HCT116 (cell line): ENCODE measurements at regions not wholly inside any gene's neighbourhood (a gene's known extent, or its start where the extent isn't known, plus 50 kb on each side); places are given as distances from the start of the nearest gene placed in this dataset.
"Not testable (repeated sequence)": the region's sequence is repeated elsewhere in the genome, so short reads cannot be mapped to it uniquely, and the experiment has no call there.

Experiments used
- ATAC-seq: fragments of 200-7000 bp; cut with Tn5 transposase; 2 replicates; pipeline ENCODE4 v1.9.1; 2020; ENCODE audit warnings: mild to moderate bottlenecking, moderate library complexity
- BruUV-seq: library from RNA; stranded (reverse); fragments of 400-500 nt; replicated peaks from 2 replicates; lab custom pipeline; 2021; lab: Mats Ljungman, UMichigan
- CTCF ChIA-PET: fragments of 300-600 bp; sonication (Branson Sonifier 250); formaldehyde crosslinking; loops from one replicate; lab custom pipeline; 2021; ENCODE audit warnings: antibody characterized with exemption; lab: Charles Lee
- POLR2A ChIA-PET: fragments of 300-600, 350-600 bp; sonication (Branson Sonifier 250); formaldehyde crosslinking; loops from one replicate; lab custom pipeline; 2021; ENCODE audit warnings: antibody characterized with exemption; lab: Charles Lee
- RAD21 ChIA-PET, 2 experiments: fragments of 300-600 bp; sonication (Branson Sonifier 250); formaldehyde crosslinking; loops; one replicate each; lab custom pipeline; 2023; ENCODE audit warnings: low total read pairs in 2 of 2; ENCODE audit not compliant: uncharacterized antibody in 2 of 2, unreplicated experiment in 2 of 2, low non-redundant PET in 1 of 2; lab: Charles Lee
- DNase-seq: peaks from one replicate; pipeline ENCODE4 v3.0.0-alpha.2; 2010; ENCODE audit warnings: low read depth, low spot score
- H2AFZ ChIP-seq: fragments of 200-600 bp; shearing (Covaris generic), sonication (generic); 2 replicates; pipeline ENCODE4 v1.6.1; 2017; ENCODE audit warnings: low read depth, mixed run types, mixed read lengths, antibody characterized with exemption, low read length; ENCODE audit not compliant: poor library complexity, severe bottlenecking
- H3K27ac ChIP-seq: 2 replicates; pipeline ENCODE4 v1.5.1; 2012; ENCODE audit warnings: low read depth, low read length
- H3K27me3 ChIP-seq: fragments of 200-600 bp; sonication (generic); 2 replicates; pipeline ENCODE4 v1.6.1; 2016; ENCODE audit warnings: mixed run types, low read length, mixed read lengths; ENCODE audit not compliant: insufficient read depth
- H3K36me3 ChIP-seq, 2 experiments: fragments of 200-500 bp in 1 of 2; fragments of 200-600 bp in 1 of 2; sonication (Bioruptor generic) in 1 of 2; sonication (generic) in 1 of 2; 2 replicates each; pipeline versions ENCODE4 v1.5.1 to v1.6.1; 2014 to 2016; ENCODE audit warnings: low read length in 2 of 2, inconsistent platforms in 1 of 2, mixed read lengths in 1 of 2, mixed run types in 1 of 2; ENCODE audit not compliant: insufficient read depth in 2 of 2, control insufficient read depth in 1 of 2
- H3K4me1 ChIP-seq, 2 experiments: fragments of 200-600 bp in 1 of 2; sonication (generic) in 1 of 2; 2 replicates each; pipeline versions ENCODE4 v1.5.1 to v1.6.1; 2012 to 2017; ENCODE audit warnings: low read length in 2 of 2, inconsistent platforms in 1 of 2, mild to moderate bottlenecking in 1 of 2, mixed read lengths in 1 of 2, mixed run types in 1 of 2, moderate library complexity in 1 of 2; ENCODE audit not compliant: insufficient read depth in 2 of 2, control insufficient read depth in 1 of 2
- H3K4me2 ChIP-seq: fragments of 200-600 bp; sonication (generic); 2 replicates; pipeline ENCODE4 v1.6.1; 2017; ENCODE audit warnings: mixed run types, low read length, mixed read lengths
- H3K4me3 ChIP-seq, 2 experiments: fragments of 200-600 bp in 1 of 2; sonication (generic) in 1 of 2; replicated peaks in 1 of 2; 2 replicates each; pipeline ENCODE4 v1.5.1; 2011 to 2016; ENCODE audit warnings: low read length in 2 of 2, control low read depth in 1 of 2, low read depth in 1 of 2, mild to moderate bottlenecking in 1 of 2, mixed read lengths in 1 of 2, mixed run types in 1 of 2
- H3K79me2 ChIP-seq: fragments of 200-600 bp; sonication (generic); 2 replicates; pipeline ENCODE4 v1.6.1; 2017; ENCODE audit warnings: mild to moderate bottlenecking, mixed run types, low read length, moderate library complexity, mixed read lengths; ENCODE audit not compliant: insufficient read depth
- H3K9ac ChIP-seq: fragments of 200-600 bp; sonication (generic); 2 replicates; pipeline ENCODE4 v1.6.1; 2016; ENCODE audit warnings: low read length, mixed read lengths
- H3K9me2 ChIP-seq: fragments of 200-600 bp; sonication (generic), shearing (Covaris generic); 2 replicates; pipeline ENCODE4 v1.6.1; 2017; ENCODE audit warnings: mixed run types, mild to moderate bottlenecking, moderate library complexity; ENCODE audit not compliant: insufficient read depth
- H3K9me3 ChIP-seq, 2 experiments: fragments of 200-500 bp in 1 of 2; fragments of 200-600 bp in 1 of 2; sonication (Bioruptor generic) in 1 of 2; sonication (generic) in 1 of 2; 2 replicates each; pipeline ENCODE4 v1.6.1; 2014 to 2017; ENCODE audit warnings: low read length in 2 of 2, mixed read lengths in 2 of 2, inconsistent platforms in 1 of 2, low read depth in 1 of 2, mild to moderate bottlenecking in 1 of 2, mixed run types in 1 of 2, moderate library complexity in 1 of 2; ENCODE audit not compliant: control insufficient read depth in 1 of 2, insufficient read depth in 1 of 2
- H4K20me1 ChIP-seq: fragments of 200-600 bp; sonication (generic), shearing (Covaris generic); 2 replicates; pipeline ENCODE4 v1.6.1; 2017; ENCODE audit warnings: mixed run types, mild to moderate bottlenecking, moderate library complexity; ENCODE audit not compliant: insufficient read depth
- RAD21 ChIP-seq: IDR thresholded peaks from 2 replicates; pipeline ENCODE4 v1.6.1; 2012; ENCODE audit warnings: low read depth, mild to moderate bottlenecking
- ZFX ChIP-seq: fragments of 450-650 bp; IDR thresholded peaks from 2 replicates; pipeline ENCODE4 v1.6.1; 2017
- ZNF274 ChIP-seq: fragments of 200-500 bp; sonication (Bioruptor generic); IDR thresholded peaks from 2 replicates; pipeline ENCODE4 v1.6.1; 2014; ENCODE audit warnings: mild to moderate bottlenecking, low read depth, low read length, inconsistent platforms
- intact Hi-C: fragments of 100-400 bp; cut with micrococcal nuclease; formaldehyde crosslinking; loops from 2 replicates; pipeline ENCODE4 v1.10.0; 2022

DNA sequence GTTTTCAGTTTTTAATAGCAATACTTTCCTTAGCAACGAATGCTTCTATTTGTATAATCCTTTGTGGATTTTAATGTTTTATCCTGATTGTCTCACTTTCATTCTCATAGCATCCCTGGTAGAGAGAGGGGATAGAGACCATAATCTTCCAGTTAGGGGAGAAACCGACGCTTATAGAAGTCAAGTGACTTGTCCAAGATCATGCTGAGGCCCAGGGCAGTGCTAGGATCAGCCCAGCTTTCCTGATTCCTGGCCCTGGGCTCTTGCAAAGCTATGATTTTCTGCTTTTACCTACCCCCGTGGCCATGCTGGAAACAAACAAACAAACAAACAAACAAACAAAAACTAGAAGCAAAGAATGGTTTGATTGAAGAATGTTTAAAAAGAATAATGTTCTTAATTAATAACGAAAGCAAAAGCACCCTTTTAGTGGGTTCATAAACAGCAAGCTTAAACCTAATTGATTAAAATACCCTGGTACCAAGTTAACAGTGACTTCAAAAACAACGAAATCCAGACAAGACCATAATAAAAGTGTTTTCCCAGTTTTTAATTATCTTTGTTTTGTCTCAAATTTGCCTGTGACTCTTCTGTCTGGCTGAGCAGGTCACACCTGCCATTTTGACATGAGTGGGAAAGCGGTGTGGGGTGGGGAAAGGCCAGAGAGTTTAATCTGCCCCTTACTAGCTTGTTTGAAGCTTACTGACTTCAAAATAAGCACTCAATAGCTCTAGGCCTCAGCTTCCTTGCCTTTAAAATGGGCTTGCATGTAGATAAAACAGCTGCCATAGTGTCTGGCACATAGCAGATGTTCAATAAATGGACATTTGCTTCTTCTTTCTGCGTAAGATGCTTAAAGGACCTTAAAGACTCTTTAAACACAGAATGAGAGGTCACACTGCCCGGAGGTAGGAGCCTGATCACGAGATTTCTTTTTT lies 116.6 kb upstream of the MYCN start:
- H3K4me2 ChIP-seq, result no peak overlapping the region
- TF ChIP-seq RAD21, result no peak
- no peak for TF ChIP-seq ZNF274
- TF ChIP-seq ZFX, result no peak
- TF ChIP-seq, all 23 proteins: peak for 0
- intact Hi-C loops, result no loop called here
- ChIA-PET RAD21 (no interaction called here), CTCF (no interaction called here), POLR2A (no interaction called here)
- Histone ChIP-seq H3K9ac (no peak overlapping the region), H3K4me1 (no peaks in the 10 kb centered on the region), H2AFZ (no peak overlapping the region), H3K27me3 (no peaks in the 10 kb centered on the region), H3K9me3 (no peaks in the 10 kb centered on the region), H4K20me1 (no peaks in the 10 kb centered on the region), H3K27ac (no peak overlapping the region), H3K9me2 (no peaks in the 10 kb centered on the region), H3K36me3 (no peaks in the 10 kb centered on the region), H3K4me3 (no peak overlapping the region), H3K79me2 (no peaks in the 10 kb centered on the region)
- BruUV-seq, result no TSS peak
- ATAC-seq (no peak), DNase-seq (no peak)

DNA sequence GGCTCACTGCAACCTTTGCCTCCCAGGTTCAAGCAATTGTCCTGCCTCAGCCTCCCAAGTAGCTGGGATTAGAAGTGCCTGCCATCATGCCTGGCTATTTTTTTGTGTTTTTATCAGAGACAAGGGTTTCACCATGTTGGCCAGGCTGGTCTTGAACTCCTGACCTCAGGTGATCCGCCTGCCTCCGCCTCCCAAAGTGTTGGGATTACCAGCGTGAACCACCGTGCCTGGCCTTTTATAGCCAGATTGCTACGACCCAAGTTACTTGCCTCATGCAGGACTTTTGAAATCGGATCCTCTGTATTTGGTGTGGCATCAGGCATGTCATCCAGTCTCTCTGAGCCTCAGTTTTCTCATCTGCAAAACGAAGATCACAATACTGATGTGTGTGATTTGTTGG lies 115.9 kb upstream of the MYCN start:
- H3K79me2 ChIP-seq, H3K9me3 ChIP-seq, DNase-seq, H3K9ac ChIP-seq, H3K4me1 ChIP-seq, H3K4me3 ChIP-seq, ATAC-seq, intact Hi-C loops, H3K27me3 ChIP-seq, H2AFZ ChIP-seq, BruUV-seq, H3K36me3 ChIP-seq, POLR2A ChIA-PET, H3K4me2 ChIP-seq, H3K27ac ChIP-seq, RAD21 ChIA-PET, H3K9me2 ChIP-seq, CTCF ChIA-PET, H4K20me1 ChIP-seq: not testable (repeated sequence)
